ENCODE measurements at regions not wholly inside any gene's neighbourhood (a gene's known extent, or its start where the extent isn't known, plus 50 kb on each side); places are given as distances from the start of the nearest gene placed in this dataset.

GRCh38 chr7:109020251-109020650 lies 450.6 kb downstream of the DNAJB9 start:
- peaks cover 0 to 5% of the 10 kb centered on the region in 2 donors for H3K9me3 ChIP-seq (ENCODE audit: control insufficient read depth in 1 of 2, low read length in 2 of 2)
- H3K27ac ChIP-seq (ENCODE audit: low read depth, low read length): no peak overlapping the region
- no peak overlapping the region for H3K4me3 ChIP-seq (ENCODE audit: low read depth in 1 of 2, low read length in 2 of 2)
- H3K36me3 ChIP-seq (ENCODE audit: control insufficient read depth in 1 of 2, insufficient read depth in 2 of 2, low read length in 2 of 2): no peaks in the 10 kb centered on the region
- no peaks in the 10 kb centered on the region for H3K4me1 ChIP-seq (ENCODE audit: control insufficient read depth in 1 of 2, insufficient read depth in 2 of 2, low read length in 2 of 2)
- H3K9ac ChIP-seq (ENCODE audit: low read depth in 1 of 2, low read length in 2 of 2): no peak overlapping the region
- no peaks in the 10 kb centered on the region for H3K27me3 ChIP-seq (ENCODE audit: control insufficient read depth in 1 of 2, insufficient read depth in 2 of 2, low read length in 2 of 2)

- no peak overlapping the region for H3K27ac ChIP-seq (ENCODE audit: low read depth, low read length)
- no peak overlapping the region for H3K9ac ChIP-seq (ENCODE audit: low read depth in 1 of 2, low read length in 2 of 2)
- H3K4me3 ChIP-seq (ENCODE audit: low read depth in 1 of 2, low read length in 2 of 2): no peak overlapping the region
- H3K4me1 ChIP-seq (ENCODE audit: control insufficient read depth in 1 of 2, insufficient read depth in 2 of 2, low read length in 2 of 2): no peaks in the 10 kb centered on the region
- H3K9me3 ChIP-seq (ENCODE audit: control insufficient read depth in 1 of 2, low read length in 2 of 2): peaks cover 0 to 5% of the 10 kb centered on the region in 2 donors
- H3K27me3 ChIP-seq (ENCODE audit: control insufficient read depth in 1 of 2, insufficient read depth in 2 of 2, low read length in 2 of 2): no peaks in the 10 kb centered on the region
- H3K36me3 ChIP-seq (ENCODE audit: control insufficient read depth in 1 of 2, insufficient read depth in 2 of 2, low read length in 2 of 2): no peaks in the 10 kb centered on the region
These were observed 451.7 kb downstream of the DNAJB9 start for GRCh38 chr7:109021390-109021789.

- H3K27me3 ChIP-seq (ENCODE audit: control insufficient read depth in 1 of 2, insufficient read depth in 2 of 2, low read length in 2 of 2): no peaks in the 10 kb centered on the region
These were observed 460.2 kb downstream of the DNAJB9 start for GRCh38 chr7:109029866-109030265.

GRCh38 chr7:109044691-109045090 lies 475.0 kb downstream of the DNAJB9 start:
- Histone ChIP-seq H3K36me3 (ENCODE audit: control insufficient read depth in 1 of 2, insufficient read depth in 2 of 2, low read length in 2 of 2) (no peaks in the 10 kb centered on the region), H3K27me3 (ENCODE audit: control insufficient read depth in 1 of 2, insufficient read depth in 2 of 2, low read length in 2 of 2) (no peaks in the 10 kb centered on the region), H3K4me3 (ENCODE audit: low read depth in 1 of 2, low read length in 2 of 2) (no peak overlapping the region), H3K4me1 (ENCODE audit: control insufficient read depth in 1 of 2, insufficient read depth in 2 of 2, low read length in 2 of 2) (no peaks in the 10 kb centered on the region), H3K27ac (ENCODE audit: low read depth, low read length) (no peak overlapping the region), H3K9me3 (ENCODE audit: control insufficient read depth in 1 of 2, low read length in 2 of 2) (peaks cover 2 to 4% of the 10 kb centered on the region in 2 donors), H3K9ac (ENCODE audit: low read depth in 1 of 2, low read length in 2 of 2) (no peak overlapping the region)

More at GRCh38 chr7:109029866-109030265, 460.2 kb downstream of the DNAJB9 start:
- Histone ChIP-seq H3K4me1 (ENCODE audit: control insufficient read depth in 1 of 2, insufficient read depth in 2 of 2, low read length in 2 of 2) (no peaks in the 10 kb centered on the region), H3K9ac (ENCODE audit: low read depth in 1 of 2, low read length in 2 of 2) (no peak overlapping the region), H3K4me3 (ENCODE audit: low read depth in 1 of 2, low read length in 2 of 2) (no peak overlapping the region), H3K27ac (ENCODE audit: low read depth, low read length) (no peak overlapping the region), H3K36me3 (ENCODE audit: control insufficient read depth in 1 of 2, insufficient read depth in 2 of 2, low read length in 2 of 2) (no peaks in the 10 kb centered on the region), H3K9me3 (ENCODE audit: control insufficient read depth in 1 of 2, low read length in 2 of 2) (peaks cover 4 to 6% of the 10 kb centered on the region in 2 donors)

- Histone ChIP-seq H3K36me3 (ENCODE audit: control insufficient read depth in 1 of 2, insufficient read depth in 2 of 2, low read length in 2 of 2) (no peaks in the 10 kb centered on the region), H3K9ac (ENCODE audit: low read depth in 1 of 2, low read length in 2 of 2) (no peak overlapping the region), H3K27ac (ENCODE audit: low read depth, low read length) (no peak overlapping the region), H3K4me3 (ENCODE audit: low read depth in 1 of 2, low read length in 2 of 2) (no peak overlapping the region), H3K9me3 (ENCODE audit: control insufficient read depth in 1 of 2, low read length in 2 of 2) (peaks cover 0 to 2% of the 10 kb centered on the region in 2 donors), H3K4me1 (ENCODE audit: control insufficient read depth in 1 of 2, insufficient read depth in 2 of 2, low read length in 2 of 2) (no peaks in the 10 kb centered on the region), H3K27me3 (ENCODE audit: control insufficient read depth in 1 of 2, insufficient read depth in 2 of 2, low read length in 2 of 2) (no peaks in the 10 kb centered on the region)
These were observed 479.7 kb downstream of the DNAJB9 start for GRCh38 chr7:109049366-109049765.

- Histone ChIP-seq H3K4me3 (ENCODE audit: low read depth in 1 of 2, low read length in 2 of 2) (no peak overlapping the region), H3K9ac (ENCODE audit: low read depth in 1 of 2, low read length in 2 of 2) (no peak overlapping the region), H3K27ac (ENCODE audit: low read depth, low read length) (no peak overlapping the region), H3K9me3 (ENCODE audit: control insufficient read depth in 1 of 2, low read length in 2 of 2) (peaks cover 0 to 7% of the 10 kb centered on the region in 2 donors), H3K36me3 (ENCODE audit: control insufficient read depth in 1 of 2, insufficient read depth in 2 of 2, low read length in 2 of 2) (no peaks in the 10 kb centered on the region), H3K4me1 (ENCODE audit: control insufficient read depth in 1 of 2, insufficient read depth in 2 of 2, low read length in 2 of 2) (no peaks in the 10 kb centered on the region), H3K27me3 (ENCODE audit: control insufficient read depth in 1 of 2, insufficient read depth in 2 of 2, low read length in 2 of 2) (no peaks in the 10 kb centered on the region)
These were observed 489.4 kb downstream of the DNAJB9 start for GRCh38 chr7:109059089-109059488.

GRCh38 chr7:109062798-109063197 lies 493.1 kb downstream of the DNAJB9 start:
- Histone ChIP-seq H3K9ac (ENCODE audit: low read depth in 1 of 2, low read length in 2 of 2) (no peak overlapping the region), H3K9me3 (ENCODE audit: control insufficient read depth in 1 of 2, low read length in 2 of 2) (peaks cover 0 to 7% of the 10 kb centered on the region in 2 donors), H3K27me3 (ENCODE audit: control insufficient read depth in 1 of 2, insufficient read depth in 2 of 2, low read length in 2 of 2) (no peaks in the 10 kb centered on the region), H3K27ac (ENCODE audit: low read depth, low read length) (no peak overlapping the region), H3K4me1 (ENCODE audit: control insufficient read depth in 1 of 2, insufficient read depth in 2 of 2, low read length in 2 of 2) (no peaks in the 10 kb centered on the region), H3K4me3 (ENCODE audit: low read depth in 1 of 2, low read length in 2 of 2) (no peak overlapping the region), H3K36me3 (ENCODE audit: control insufficient read depth in 1 of 2, insufficient read depth in 2 of 2, low read length in 2 of 2) (no peaks in the 10 kb centered on the region)

- Histone ChIP-seq H3K4me3 (ENCODE audit: low read depth in 1 of 2, low read length in 2 of 2) (no peak overlapping the region), H3K4me1 (ENCODE audit: control insufficient read depth in 1 of 2, insufficient read depth in 2 of 2, low read length in 2 of 2) (no peaks in the 10 kb centered on the region), H3K27ac (ENCODE audit: low read depth, low read length) (no peak overlapping the region), H3K9me3 (ENCODE audit: control insufficient read depth in 1 of 2, low read length in 2 of 2) (peaks cover 0 to 5% of the 10 kb centered on the region in 2 donors), H3K27me3 (ENCODE audit: control insufficient read depth in 1 of 2, insufficient read depth in 2 of 2, low read length in 2 of 2) (no peaks in the 10 kb centered on the region), H3K9ac (ENCODE audit: low read depth in 1 of 2, low read length in 2 of 2) (no peak overlapping the region), H3K36me3 (ENCODE audit: control insufficient read depth in 1 of 2, insufficient read depth in 2 of 2, low read length in 2 of 2) (no peaks in the 10 kb centered on the region)
These were observed 503.9 kb downstream of the DNAJB9 start for GRCh38 chr7:109073543-109073942.

- no peaks in the 10 kb centered on the region for H3K27me3 ChIP-seq (ENCODE audit: control insufficient read depth in 1 of 2, insufficient read depth in 2 of 2, low read length in 2 of 2)
- H3K9me3 ChIP-seq (ENCODE audit: control insufficient read depth in 1 of 2, low read length in 2 of 2): peaks cover 0 to 5% of the 10 kb centered on the region in 2 donors
- no peak overlapping the region for H3K27ac ChIP-seq (ENCODE audit: low read depth, low read length)
- no peaks in the 10 kb centered on the region for H3K36me3 ChIP-seq (ENCODE audit: control insufficient read depth in 1 of 2, insufficient read depth in 2 of 2, low read length in 2 of 2)
- no peak overlapping the region for H3K4me3 ChIP-seq (ENCODE audit: low read depth in 1 of 2, low read length in 2 of 2)
- no peaks in the 10 kb centered on the region for H3K4me1 ChIP-seq (ENCODE audit: control insufficient read depth in 1 of 2, insufficient read depth in 2 of 2, low read length in 2 of 2)
- no peak overlapping the region for H3K9ac ChIP-seq (ENCODE audit: low read depth in 1 of 2, low read length in 2 of 2)
These were observed 506.8 kb downstream of the DNAJB9 start for GRCh38 chr7:109076396-109076972.

- H3K27ac ChIP-seq (ENCODE audit: low read depth, low read length): no peak overlapping the region
- no peaks in the 10 kb centered on the region for H3K36me3 ChIP-seq (ENCODE audit: control insufficient read depth in 1 of 2, insufficient read depth in 2 of 2, low read length in 2 of 2)
- H3K4me3 ChIP-seq (ENCODE audit: low read depth in 1 of 2, low read length in 2 of 2): no peak overlapping the region
- no peaks in the 10 kb centered on the region for H3K27me3 ChIP-seq (ENCODE audit: control insufficient read depth in 1 of 2, insufficient read depth in 2 of 2, low read length in 2 of 2)
- peaks cover 0 to 3% of the 10 kb centered on the region in 2 donors for H3K9me3 ChIP-seq (ENCODE audit: control insufficient read depth in 1 of 2, low read length in 2 of 2)
- H3K4me1 ChIP-seq (ENCODE audit: control insufficient read depth in 1 of 2, insufficient read depth in 2 of 2, low read length in 2 of 2): no peaks in the 10 kb centered on the region
- H3K9ac ChIP-seq (ENCODE audit: low read depth in 1 of 2, low read length in 2 of 2): no peak overlapping the region
These were observed 521.4 kb downstream of the DNAJB9 start for GRCh38 chr7:109091042-109091441.

Data from duodenal mucosa (tissue), 2 donors.